Glutamatergic neuron (in vitro differentiated cells): ENCODE measurements at regions not wholly inside any gene's neighbourhood (a gene's known extent, or its start where the extent isn't known, plus 50 kb on each side); places are given as distances from the start of the nearest gene placed in this dataset.

Experiments used
- DNase-seq: peaks from one replicate; pipeline ENCODE4 v3.0.0; 2022
- H3K27ac Mint-ChIP-seq: one replicate; pipeline ENCODE4 v1.8.0; 2020; ENCODE audit warnings: mild to moderate bottlenecking, mixed read lengths, inconsistent platforms; ENCODE audit not compliant: unreplicated experiment
- H3K27me3 Mint-ChIP-seq: one replicate; pipeline ENCODE4 v1.8.0; 2020; ENCODE audit warnings: mild to moderate bottlenecking, moderate library complexity, mixed read lengths, inconsistent platforms; ENCODE audit not compliant: unreplicated experiment
- H3K36me3 Mint-ChIP-seq: one replicate; pipeline ENCODE4 v1.8.0; 2020; ENCODE audit warnings: mild to moderate bottlenecking, mixed read lengths, inconsistent platforms; ENCODE audit not compliant: unreplicated experiment
- H3K4me1 Mint-ChIP-seq: one replicate; pipeline ENCODE4 v1.8.0; 2020; ENCODE audit warnings: mild to moderate bottlenecking, low read depth, mixed read lengths, inconsistent platforms; ENCODE audit not compliant: unreplicated experiment
- H3K4me3 Mint-ChIP-seq: one replicate; pipeline ENCODE4 v1.8.0; 2020; ENCODE audit warnings: mild to moderate bottlenecking, mixed read lengths, inconsistent platforms; ENCODE audit not compliant: unreplicated experiment
- H3K9me3 Mint-ChIP-seq: one replicate; pipeline ENCODE4 v1.8.0; 2020; ENCODE audit warnings: mild to moderate bottlenecking, moderate library complexity, mixed read lengths, inconsistent platforms; ENCODE audit not compliant: unreplicated experiment
- TF ChIP-seq, protein P1 (sequence below): fragments of 200-600 bp; sonication (generic); IDR thresholded peaks from one replicate; pipeline ENCODE4 v1.5.0; 2021; ENCODE audit not compliant: partially characterized antibody, unreplicated experiment

DNA sequence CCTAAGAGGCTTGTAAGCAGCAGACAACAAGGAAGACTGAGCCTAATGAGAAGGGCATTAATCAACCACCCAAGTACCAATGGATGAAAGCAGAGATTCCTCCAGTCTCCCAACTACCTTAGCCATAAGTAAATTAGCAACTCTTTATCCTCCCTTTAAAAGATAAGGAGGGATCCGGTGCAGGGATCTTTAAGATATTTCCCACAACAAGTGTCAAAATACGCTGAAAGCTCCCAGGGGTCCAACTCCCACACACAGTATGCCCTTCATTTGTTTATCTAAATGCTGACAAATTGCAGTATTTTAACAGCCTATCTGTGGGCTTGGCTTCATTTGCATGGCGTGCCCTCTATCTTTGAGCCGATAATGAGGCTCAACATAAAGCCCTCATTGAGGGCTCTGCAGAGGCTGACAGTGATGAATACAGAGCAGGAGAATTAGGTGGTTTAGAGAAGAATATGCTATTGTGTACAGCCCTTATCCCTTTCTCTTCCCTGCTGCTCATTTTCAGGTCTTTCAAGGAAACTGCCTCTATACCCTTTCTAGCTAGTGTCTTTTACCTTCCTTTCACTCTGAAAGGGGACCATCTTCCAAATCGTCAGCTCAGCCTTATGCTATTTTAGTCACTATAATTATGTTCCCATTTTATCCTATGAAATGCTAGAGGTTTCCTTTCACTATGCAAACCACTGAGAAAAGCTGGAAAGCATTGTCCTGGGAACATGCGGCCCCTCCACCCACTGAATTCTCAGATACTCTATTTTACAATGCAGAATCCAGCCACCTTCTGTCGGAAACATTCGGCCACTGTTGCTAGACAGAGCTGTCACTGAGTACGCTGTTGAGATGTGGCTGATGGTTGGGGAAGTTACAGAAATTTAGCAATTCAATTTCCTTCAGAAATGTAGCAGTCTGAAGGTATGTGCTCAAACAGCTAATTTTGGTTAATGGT is 575.2 kb upstream of the JAG1 start:
- DNase-seq, result no peak
- H3K27ac Mint-ChIP-seq, result no peak overlapping the region
- H3K27me3 Mint-ChIP-seq, result peaks cover 2% of the 10 kb centered on the region
- H3K36me3 Mint-ChIP-seq, result no peaks in the 10 kb centered on the region
- peaks cover 4% of the 10 kb centered on the region for H3K4me1 Mint-ChIP-seq
- TF ChIP-seq, protein P1, sequence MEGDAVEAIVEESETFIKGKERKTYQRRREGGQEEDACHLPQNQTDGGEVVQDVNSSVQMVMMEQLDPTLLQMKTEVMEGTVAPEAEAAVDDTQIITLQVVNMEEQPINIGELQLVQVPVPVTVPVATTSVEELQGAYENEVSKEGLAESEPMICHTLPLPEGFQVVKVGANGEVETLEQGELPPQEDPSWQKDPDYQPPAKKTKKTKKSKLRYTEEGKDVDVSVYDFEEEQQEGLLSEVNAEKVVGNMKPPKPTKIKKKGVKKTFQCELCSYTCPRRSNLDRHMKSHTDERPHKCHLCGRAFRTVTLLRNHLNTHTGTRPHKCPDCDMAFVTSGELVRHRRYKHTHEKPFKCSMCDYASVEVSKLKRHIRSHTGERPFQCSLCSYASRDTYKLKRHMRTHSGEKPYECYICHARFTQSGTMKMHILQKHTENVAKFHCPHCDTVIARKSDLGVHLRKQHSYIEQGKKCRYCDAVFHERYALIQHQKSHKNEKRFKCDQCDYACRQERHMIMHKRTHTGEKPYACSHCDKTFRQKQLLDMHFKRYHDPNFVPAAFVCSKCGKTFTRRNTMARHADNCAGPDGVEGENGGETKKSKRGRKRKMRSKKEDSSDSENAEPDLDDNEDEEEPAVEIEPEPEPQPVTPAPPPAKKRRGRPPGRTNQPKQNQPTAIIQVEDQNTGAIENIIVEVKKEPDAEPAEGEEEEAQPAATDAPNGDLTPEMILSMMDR, result no peak
- H3K9me3 Mint-ChIP-seq, result no peaks in the 10 kb centered on the region
- H3K4me3 Mint-ChIP-seq, result no peak overlapping the region

DNA sequence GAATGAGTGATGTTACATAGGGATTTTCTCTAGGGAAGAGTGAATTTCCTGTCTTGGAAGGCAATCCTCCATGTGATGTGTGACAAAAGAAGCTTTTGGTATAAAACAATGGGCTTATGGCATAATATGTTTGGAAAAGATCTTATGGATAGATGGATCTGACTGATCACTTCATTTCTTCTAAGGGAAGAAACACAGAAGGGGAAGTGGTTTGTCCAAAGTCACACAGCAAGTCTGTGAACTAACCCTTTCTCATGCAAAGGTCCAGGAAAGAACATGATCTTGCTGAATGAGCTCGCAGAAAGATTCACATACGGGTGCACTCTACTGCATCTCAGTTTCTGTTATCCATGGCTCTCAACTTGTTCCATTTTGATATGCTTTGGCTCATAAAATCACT is 575.9 kb upstream of the JAG1 start:
- H3K27ac Mint-ChIP-seq, result no peak overlapping the region
- no peaks in the 10 kb centered on the region for H3K27me3 Mint-ChIP-seq
- TF ChIP-seq, protein P1, result no peak
- H3K4me1 Mint-ChIP-seq, result peaks cover 4% of the 10 kb centered on the region
- H3K4me3 Mint-ChIP-seq, result no peak overlapping the region
- DNase-seq, result no peak
- no peaks in the 10 kb centered on the region for H3K36me3 Mint-ChIP-seq
- no peaks in the 10 kb centered on the region for H3K9me3 Mint-ChIP-seq

DNA sequence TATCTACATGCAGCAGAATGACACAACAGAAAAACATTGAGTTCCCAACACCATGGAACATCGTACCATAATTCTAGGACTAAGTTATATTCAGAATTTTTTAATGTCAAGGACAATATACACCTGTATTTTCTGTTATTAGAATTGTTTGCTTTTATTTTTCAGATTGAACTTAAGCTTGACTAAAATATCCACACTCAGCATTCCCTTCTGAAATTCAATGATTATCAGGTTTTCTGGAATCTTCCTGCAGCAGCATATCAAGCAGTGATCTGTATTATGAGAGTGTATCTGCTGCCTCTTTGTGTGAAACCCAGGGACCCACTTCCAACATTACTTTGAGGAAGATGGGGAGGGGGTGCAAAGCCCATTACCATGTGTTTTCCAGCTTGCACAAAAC is 578.6 kb upstream of the JAG1 start:
- Mint-ChIP-seq H3K36me3 (peaks cover 4% of the 10 kb centered on the region), H3K9me3 (no peaks in the 10 kb centered on the region), H3K27ac (no peak overlapping the region), H3K4me1 (peaks cover 4% of the 10 kb centered on the region), H3K4me3 (no peak overlapping the region), H3K27me3 (no peaks in the 10 kb centered on the region)
- no peak for DNase-seq
- TF ChIP-seq, protein P1, result no peak

DNA sequence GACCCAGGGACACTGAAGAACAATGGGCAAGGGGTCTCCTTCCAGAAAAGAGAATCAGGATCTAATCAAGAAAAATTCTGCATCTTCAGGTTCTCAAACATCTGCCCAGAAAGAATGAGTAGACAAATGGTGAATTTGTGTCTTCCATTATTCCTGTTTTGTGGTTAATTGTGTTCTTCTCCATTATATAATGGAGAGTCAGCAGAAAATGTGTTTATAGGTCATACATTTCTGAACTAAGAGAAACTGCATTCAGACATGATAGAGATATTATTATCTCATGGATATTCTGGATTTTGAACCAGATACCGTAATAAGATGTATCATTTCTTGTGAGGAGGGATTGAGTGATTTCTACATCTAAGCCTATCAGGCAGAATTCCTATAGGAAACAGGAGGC is 581.7 kb upstream of the JAG1 start:
- no peak for DNase-seq
- no peaks in the 10 kb centered on the region for H3K9me3 Mint-ChIP-seq
- H3K27ac Mint-ChIP-seq, result no peak overlapping the region
- no peaks in the 10 kb centered on the region for H3K27me3 Mint-ChIP-seq
- H3K36me3 Mint-ChIP-seq, result peaks cover 4% of the 10 kb centered on the region
- TF ChIP-seq, protein P1, result no peak
- no peak overlapping the region for H3K4me3 Mint-ChIP-seq
- no peaks in the 10 kb centered on the region for H3K4me1 Mint-ChIP-seq

DNA sequence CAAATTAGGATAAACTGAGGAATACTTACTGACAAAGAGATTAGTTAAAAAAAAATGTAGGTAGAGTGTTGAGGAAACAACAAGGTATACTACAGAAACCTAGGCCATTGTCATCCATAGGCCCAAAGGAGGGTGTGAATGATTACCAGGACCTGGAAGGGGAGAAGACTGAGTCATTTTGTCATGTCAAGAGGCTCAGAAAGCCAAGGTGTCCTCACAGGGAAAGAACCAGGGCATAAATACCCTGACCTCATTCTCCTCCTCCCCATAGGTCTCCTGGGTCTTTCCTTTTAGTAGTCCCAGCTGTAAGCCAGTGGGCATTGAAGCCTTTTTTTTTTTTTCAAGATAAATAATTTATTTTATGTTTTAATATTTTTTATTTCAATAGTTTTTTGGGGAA is 582.1 kb upstream of the JAG1 start:
- TF ChIP-seq, protein P1, result no peak
- Mint-ChIP-seq H3K27ac (no peak overlapping the region), H3K9me3 (no peaks in the 10 kb centered on the region), H3K36me3 (peaks cover 4% of the 10 kb centered on the region), H3K27me3 (no peaks in the 10 kb centered on the region), H3K4me1 (no peaks in the 10 kb centered on the region), H3K4me3 (no peak overlapping the region)
- DNase-seq, result no peak
